ENCODE measurements at regions not wholly inside any gene's neighbourhood (a gene's known extent, or its start where the extent isn't known, plus 50 kb on each side); places are given as distances from the start of the nearest gene placed in this dataset.
"Not testable (repeated sequence)": the region's sequence is repeated elsewhere in the genome, so short reads cannot be mapped to it uniquely, and the experiment has no call there.

GRCh38 chr10:14423111-14423744, 92.5 kb upstream of the FRMD4A start:
- DNase-seq (ENCODE audit: extremely low read depth, insufficient read length), result no peak
- Histone ChIP-seq H3K27me3 (replicated peaks; ENCODE audit: control insufficient read depth, insufficient read depth, low read length) (no peaks in the 10 kb centered on the region; the same call in 1 of the 2 replicates), H3K36me3 (ENCODE audit: control insufficient read depth, insufficient read depth, low read length) (no peaks in the 10 kb centered on the region), H3K4me3 (replicated peaks; ENCODE audit: low read depth, low read length) (no peak overlapping the region)
- no peak for TF ChIP-seq CTCF (IDR thresholded peaks at IDR 0.05; ENCODE audit: insufficient read depth, low read length, poor library complexity, severe bottlenecking)

- H3K27me3 ChIP-seq (replicated peaks; ENCODE audit: control insufficient read depth, insufficient read depth, low read length), result no peaks in the 10 kb centered on the region; the same call in 1 of the 2 replicates
- H3K36me3 ChIP-seq (ENCODE audit: control insufficient read depth, insufficient read depth, low read length), result no peaks in the 10 kb centered on the region
- no peak for TF ChIP-seq CTCF (IDR thresholded peaks at IDR 0.05; ENCODE audit: insufficient read depth, low read length, poor library complexity, severe bottlenecking)
- no peak for DNase-seq (ENCODE audit: extremely low read depth, insufficient read length)
- no peak overlapping the region for H3K4me3 ChIP-seq (replicated peaks; ENCODE audit: low read depth, low read length)
Measured at GRCh38 chr10:14422431-14422830, 91.7 kb upstream of the FRMD4A start.

- H3K4me3 ChIP-seq (replicated peaks; ENCODE audit: low read depth, low read length), result no peak overlapping the region
- no peak for TF ChIP-seq CTCF (IDR thresholded peaks at IDR 0.05; ENCODE audit: insufficient read depth, low read length, poor library complexity, severe bottlenecking)
- no peaks in the 10 kb centered on the region for H3K36me3 ChIP-seq (ENCODE audit: control insufficient read depth, insufficient read depth, low read length)
- DNase-seq (ENCODE audit: extremely low read depth, insufficient read length), result no peak
- H3K27me3 ChIP-seq (replicated peaks; ENCODE audit: control insufficient read depth, insufficient read depth, low read length), result no peaks in the 10 kb centered on the region; the same call in 1 of the 2 replicates
Measured at GRCh38 chr10:14421941-14422340, 91.2 kb upstream of the FRMD4A start.

GRCh38 chr10:14417336-14417735, 86.6 kb upstream of the FRMD4A start:
- not testable (repeated sequence) for H3K4me3 ChIP-seq (replicated peaks; ENCODE audit: low read depth, low read length); H3K27me3 ChIP-seq (replicated peaks; ENCODE audit: control insufficient read depth, insufficient read depth, low read length); H3K36me3 ChIP-seq (ENCODE audit: control insufficient read depth, insufficient read depth, low read length); DNase-seq (ENCODE audit: extremely low read depth, insufficient read length)

- Histone ChIP-seq H3K27me3 (replicated peaks; ENCODE audit: control insufficient read depth, insufficient read depth, low read length) (no peaks in the 10 kb centered on the region; the same call in 1 of the 2 replicates), H3K4me3 (replicated peaks; ENCODE audit: low read depth, low read length) (no peak overlapping the region), H3K36me3 (ENCODE audit: control insufficient read depth, insufficient read depth, low read length) (no peaks in the 10 kb centered on the region)
- DNase-seq (ENCODE audit: extremely low read depth, insufficient read length), result no peak
- TF ChIP-seq CTCF (IDR thresholded peaks at IDR 0.05; ENCODE audit: insufficient read depth, low read length, poor library complexity, severe bottlenecking), result no peak
Measured at GRCh38 chr10:14416308-14416700, 85.6 kb upstream of the FRMD4A start.

GRCh38 chr10:14415676-14416307, 85.1 kb upstream of the FRMD4A start:
- TF ChIP-seq CTCF (IDR thresholded peaks at IDR 0.05; ENCODE audit: insufficient read depth, low read length, poor library complexity, severe bottlenecking), result no peak
- Histone ChIP-seq H3K27me3 (replicated peaks; ENCODE audit: control insufficient read depth, insufficient read depth, low read length) (no peaks in the 10 kb centered on the region; the same call in 1 of the 2 replicates), H3K4me3 (replicated peaks; ENCODE audit: low read depth, low read length) (no peak overlapping the region), H3K36me3 (ENCODE audit: control insufficient read depth, insufficient read depth, low read length) (no peaks in the 10 kb centered on the region)
- no peak for DNase-seq (ENCODE audit: extremely low read depth, insufficient read length)
